ENCODE measurements at regions not wholly inside any gene's neighbourhood (a gene's known extent, or its start where the extent isn't known, plus 50 kb on each side); places are given as distances from the start of the nearest gene placed in this dataset.
A peak's percentile ranks its signal among the peaks of the same experiment; 100 is the strongest.

GRCh38 chr5:154611341-154611767, 133.3 kb upstream of the HAND1 start:
- H3K79me1 ChIP-seq (ENCODE audit: low read depth, low read length), result no peaks in the 10 kb centered on the region
- no peak overlapping the region for H2BK15ac ChIP-seq (ENCODE audit: low read length)
- peak overlapping the region; percentile 97 for H3K4me2 ChIP-seq (ENCODE audit: insufficient read depth in 1 of 2, low read depth in 2 of 2, low read length in 2 of 2)
- no peak overlapping the region for H3K18ac ChIP-seq (ENCODE audit: extremely low read depth, low read length)
- H3K4ac ChIP-seq (replicated peaks; ENCODE audit: insufficient read length, low read depth, low read length), result no peak overlapping the region
- 3% methylated on average over 18 of the region's 23 CpGs; no CpG with 5 or more reads in 1 of the 2 experiments for WGBS, 2 experiments (ENCODE audit: extremely low coverage in 1 of 2, insufficient coverage in 1 of 2, insufficient read length in 1 of 2, insufficient replicate concordance in 2 of 2, low coverage in 1 of 2, low lambda C conversion rate in 2 of 2, missing lambda C conversion rate in 1 of 2)
- H3K27me3 ChIP-seq (replicated peaks in 1 of 4; ENCODE audit: control insufficient read depth in 3 of 4, extremely low read depth in 1 of 4, insufficient read depth in 3 of 4, low read length in 3 of 4), result peaks cover 9 to 36% (median 33%) of the 10 kb centered on the region in 4 experiments
- no peak for DNase-seq (ENCODE audit: low read depth in 1 of 2, low spot score in 2 of 2)
- H2BK120ac ChIP-seq (replicated peaks; ENCODE audit: low read depth, low read length), result no peak overlapping the region
- H3K9ac ChIP-seq (replicated peaks in 1 of 4; ENCODE audit: extremely low read depth in 1 of 4, low read depth in 3 of 4, low read length in 3 of 4), result no peak overlapping the region
- no peak overlapping the region for H2BK5ac ChIP-seq (ENCODE audit: low read depth, low read length)
- FAIRE-seq, result no peak
- ChIA-PET CTCF (ENCODE audit: partially characterized antibody) (interaction anchor here (0.6 to 10.4 kb wide), 20 partner anchors 8 to 190 kb away, joined by 3 to 273 read pairs (median 4); partner anchors contain the start of gene HAND1), POLR2A (ENCODE audit: partially characterized antibody) (interaction anchor here (0.7 to 1.7 kb wide), 2 partner anchors 132 to 142 kb away, joined by 3 to 5 read pairs; no protein-coding TSS in a partner anchor)
- no peak overlapping the region for H2AFZ ChIP-seq (ENCODE audit: low read length)
- no peak overlapping the region for H3K23ac ChIP-seq (ENCODE audit: insufficient read length)
- H2BK20ac ChIP-seq (ENCODE audit: low read length), result no peak overlapping the region
- no peak overlapping the region for H3K27ac ChIP-seq (ENCODE audit: low read depth, low read length)
- peaks cover 4% of the 10 kb centered on the region; the same call in 1 of the 2 replicates for H3K23me2 ChIP-seq (ENCODE audit: low read depth, low read length)
- no peak overlapping the region for H2AK5ac ChIP-seq (ENCODE audit: low read depth, low read length)
- no peak overlapping the region for H4K5ac ChIP-seq (ENCODE audit: insufficient read length, low read depth, low read length)
- no peak overlapping the region; the same call in 1 of the 2 replicates for H4K8ac ChIP-seq (ENCODE audit: extremely low read depth, insufficient read depth, low read length)
- no peaks in the 10 kb centered on the region for H3K36me3 ChIP-seq (ENCODE audit: control insufficient read depth in 2 of 4, insufficient read depth in 4 of 4, low read length in 3 of 4)
- peak; percentile 71 for TF ChIP-seq EZH2 (IDR thresholded peaks at IDR 0.05; ENCODE audit: low read depth, low read length, severe bottlenecking)
- peak; percentile 11 for TF ChIP-seq RNF2 (IDR thresholded peaks at IDR 0.05; ENCODE audit: borderline replicate concordance, low read depth, low read length, missing control alignments, poor library complexity, severe bottlenecking)
- TF ChIP-seq ZNF274 (IDR thresholded peaks at IDR 0.05; ENCODE audit: borderline replicate concordance, extremely low read depth, low read length), result no peak
- H3K79me2 ChIP-seq (ENCODE audit: control insufficient read depth in 1 of 2, insufficient read depth in 2 of 2, low read length in 2 of 2), result no peaks in the 10 kb centered on the region
- no peak overlapping the region for H2BK12ac ChIP-seq (ENCODE audit: low read depth, low read length)
- no peak overlapping the region for H3K56ac ChIP-seq (replicated peaks; ENCODE audit: insufficient read length, low read depth, low read length)
- no peaks in the 10 kb centered on the region for H3K9me3 ChIP-seq (ENCODE audit: insufficient read depth in 2 of 2, low read depth in 1 of 2, low read length in 1 of 2)
- H4K91ac ChIP-seq (replicated peaks; ENCODE audit: insufficient read length, low read length), result no peak overlapping the region
- H4K20me1 ChIP-seq (replicated peaks in 1 of 2; ENCODE audit: control insufficient read depth in 1 of 2, insufficient read depth in 2 of 2, low read length in 2 of 2), result no peaks in the 10 kb centered on the region
- peak overlapping the region; percentile 4 to 75 (median 50) for H3K4me3 ChIP-seq (ENCODE audit: extremely low read depth in 1 of 4, insufficient read depth in 2 of 4, low read depth in 3 of 4, low read length in 4 of 4)
- H3K14ac ChIP-seq (ENCODE audit: insufficient read length), result no peak overlapping the region
- peaks cover 6 to 8% (median 8%) of the 10 kb centered on the region in 4 experiments; a peak in 6 of 7 replicates for H3K4me1 ChIP-seq (replicated peaks in 1 of 4; ENCODE audit: control insufficient read depth in 3 of 4, insufficient read depth in 4 of 4, low read length in 3 of 4)
